ENCODE measurements at regions not wholly inside any gene's neighbourhood (a gene's known extent, or its start where the extent isn't known, plus 50 kb on each side); places are given as distances from the start of the nearest gene placed in this dataset.

- Mint-ChIP-seq H3K27me3 (no peaks in the 10 kb centered on the region), H3K27ac (no peak overlapping the region), H3K4me3 (ENCODE audit: low read depth) (no peak overlapping the region), H3K9me3 (ENCODE audit: low read depth) (peaks cover 12% of the 10 kb centered on the region), H3K4me1 (ENCODE audit: low read depth) (no peaks in the 10 kb centered on the region), H3K36me3 (ENCODE audit: insufficient read depth) (peaks cover 2% of the 10 kb centered on the region)
- DNase-seq (ENCODE audit: low spot score, unreplicated experiment), result no peak
- TF ChIP-seq CTCF (IDR thresholded peaks at IDR 0.05; ENCODE audit: unreplicated experiment), result no peak
Observed at GRCh38 chr12:93243689-93244513, 133.8 kb upstream of the NUDT4 start.

- Mint-ChIP-seq H3K4me1 (ENCODE audit: low read depth) (no peaks in the 10 kb centered on the region), H3K36me3 (ENCODE audit: insufficient read depth) (peaks cover 2% of the 10 kb centered on the region), H3K27me3 (no peaks in the 10 kb centered on the region), H3K27ac (no peak overlapping the region), H3K4me3 (ENCODE audit: low read depth) (no peak overlapping the region), H3K9me3 (ENCODE audit: low read depth) (peaks cover 10% of the 10 kb centered on the region)
- no peak for TF ChIP-seq CTCF (IDR thresholded peaks at IDR 0.05; ENCODE audit: unreplicated experiment)
- no peak for DNase-seq (ENCODE audit: low spot score, unreplicated experiment)
Observed at GRCh38 chr12:93244514-93245077, 133.1 kb upstream of the NUDT4 start.

GRCh38 chr12:93245543-93245942 is 132.2 kb upstream of the NUDT4 start:
- no peaks in the 10 kb centered on the region for H3K27me3 Mint-ChIP-seq
- no peak overlapping the region for H3K4me3 Mint-ChIP-seq (ENCODE audit: low read depth)
- TF ChIP-seq CTCF (IDR thresholded peaks at IDR 0.05; ENCODE audit: unreplicated experiment), result no peak
- H3K9me3 Mint-ChIP-seq (ENCODE audit: low read depth), result peaks cover under 1% of the 10 kb centered on the region
- no peaks in the 10 kb centered on the region for H3K36me3 Mint-ChIP-seq (ENCODE audit: insufficient read depth)
- DNase-seq (ENCODE audit: low spot score, unreplicated experiment), result no peak
- no peak overlapping the region for H3K27ac Mint-ChIP-seq
- H3K4me1 Mint-ChIP-seq (ENCODE audit: low read depth), result no peaks in the 10 kb centered on the region

- Mint-ChIP-seq H3K27me3 (no peaks in the 10 kb centered on the region), H3K9me3 (ENCODE audit: low read depth) (peaks cover 9% of the 10 kb centered on the region), H3K4me1 (ENCODE audit: low read depth) (no peaks in the 10 kb centered on the region), H3K27ac (peak overlapping the region; percentile 52), H3K36me3 (ENCODE audit: insufficient read depth) (no peaks in the 10 kb centered on the region), H3K4me3 (ENCODE audit: low read depth) (no peak overlapping the region)
- no peak for TF ChIP-seq CTCF (IDR thresholded peaks at IDR 0.05; ENCODE audit: unreplicated experiment)
- no peak for DNase-seq (ENCODE audit: low spot score, unreplicated experiment)
Observed at GRCh38 chr12:93247313-93247991, 130.3 kb upstream of the NUDT4 start.

GRCh38 chr12:93252221-93252620 is 125.5 kb upstream of the NUDT4 start:
- peaks cover 28% of the 10 kb centered on the region for H3K9me3 Mint-ChIP-seq (ENCODE audit: low read depth)

More at GRCh38 chr12:93252221-93252620, 125.5 kb upstream of the NUDT4 start:
- DNase-seq (ENCODE audit: low spot score, unreplicated experiment), result no peak
- Mint-ChIP-seq H3K27ac (no peak overlapping the region), H3K36me3 (ENCODE audit: insufficient read depth) (peaks cover 6% of the 10 kb centered on the region), H3K4me1 (ENCODE audit: low read depth) (no peaks in the 10 kb centered on the region), H3K4me3 (ENCODE audit: low read depth) (no peak overlapping the region), H3K27me3 (no peaks in the 10 kb centered on the region)
- TF ChIP-seq CTCF (IDR thresholded peaks at IDR 0.05; ENCODE audit: unreplicated experiment), result no peak

Data from progenitor cell of endocrine pancreas (in vitro differentiated cells).